Brain microvascular endothelial cell (primary cell): ENCODE measurements at regions not wholly inside any gene's neighbourhood (a gene's known extent, or its start where the extent isn't known, plus 50 kb on each side); places are given as distances from the start of the nearest gene placed in this dataset.

Experiments
- DNase-seq: peaks from one replicate; pipeline ENCODE4 v3.0.0-alpha.2; 2020
- H3K27ac ChIP-seq: fragments of 250-450 bp; sonication (Bioruptor Pico); 2 replicates; pipeline ENCODE4 v1.5.1; 2020; ENCODE audit warnings: mild to moderate bottlenecking, moderate library complexity
- H3K27me3 ChIP-seq: fragments of 250-450 bp; sonication (Bioruptor Pico); replicated peaks from 2 replicates; pipeline ENCODE4 v1.5.1; 2020; ENCODE audit warnings: mild to moderate bottlenecking
- H3K36me3 ChIP-seq: fragments of 250-450 bp; sonication (Bioruptor Pico); replicated peaks from 2 replicates; pipeline ENCODE4 v1.5.1; 2020; ENCODE audit warnings: mild to moderate bottlenecking
- H3K4me3 ChIP-seq: 2 replicates; pipeline ENCODE4 v1.5.1; 2011; ENCODE audit warnings: low read depth, mild to moderate bottlenecking, control low read depth, low read length, moderate library complexity
- CTCF ChIP-seq: IDR thresholded peaks from 2 replicates; pipeline ENCODE4 v1.5.1; 2011; ENCODE audit warnings: low read depth, mild to moderate bottlenecking, moderate library complexity, low read length, control low read depth, inconsistent platforms; ENCODE audit errors: missing control alignments
- in situ Hi-C: cut with HindIII; loops from 2 replicates; pipeline ENCODE4 v1.10.0; 2017; ENCODE audit warnings: low sequenced_read_pairs, low pct_ligation_motif_present

- no peaks in the 10 kb centered on the region for H3K27me3 ChIP-seq
- in situ Hi-C loops, result no loop called here
- no peak overlapping the region for H3K27ac ChIP-seq
- H3K36me3 ChIP-seq, result no peaks in the 10 kb centered on the region
- no peak for TF ChIP-seq CTCF
- H3K4me3 ChIP-seq, result no peak overlapping the region
- DNase-seq, result no peak
These were observed 222.5 kb upstream of the TCERG1L start for GRCh38 chr10:131533846-131534526.

DNA sequence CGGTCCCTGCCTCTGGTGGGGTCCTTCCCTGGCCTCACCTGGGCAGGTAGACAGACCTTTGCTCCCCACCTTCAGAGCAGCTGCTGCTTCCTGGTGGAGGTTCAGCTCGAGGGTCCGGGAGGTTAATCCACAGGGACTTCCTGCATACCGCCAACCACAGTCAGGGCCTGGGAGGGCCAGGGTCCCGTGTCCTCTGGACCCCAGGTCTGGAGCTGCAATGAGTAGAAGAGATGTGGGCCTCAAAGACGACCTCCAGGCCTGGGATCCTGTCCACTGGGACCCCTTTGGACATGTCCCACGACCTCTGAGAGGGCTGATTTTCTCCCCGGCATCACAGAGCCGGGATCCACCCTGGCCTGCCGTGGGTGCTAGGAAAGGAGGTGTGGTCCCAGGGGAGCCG lies 223.3 kb upstream of the TCERG1L start:
- Histone ChIP-seq H3K27ac (no peak overlapping the region), H3K36me3 (no peaks in the 10 kb centered on the region), H3K4me3 (no peak overlapping the region), H3K27me3 (no peaks in the 10 kb centered on the region)
- no peak for TF ChIP-seq CTCF
- DNase-seq, result no peak
- in situ Hi-C loops, result no loop called here

DNA sequence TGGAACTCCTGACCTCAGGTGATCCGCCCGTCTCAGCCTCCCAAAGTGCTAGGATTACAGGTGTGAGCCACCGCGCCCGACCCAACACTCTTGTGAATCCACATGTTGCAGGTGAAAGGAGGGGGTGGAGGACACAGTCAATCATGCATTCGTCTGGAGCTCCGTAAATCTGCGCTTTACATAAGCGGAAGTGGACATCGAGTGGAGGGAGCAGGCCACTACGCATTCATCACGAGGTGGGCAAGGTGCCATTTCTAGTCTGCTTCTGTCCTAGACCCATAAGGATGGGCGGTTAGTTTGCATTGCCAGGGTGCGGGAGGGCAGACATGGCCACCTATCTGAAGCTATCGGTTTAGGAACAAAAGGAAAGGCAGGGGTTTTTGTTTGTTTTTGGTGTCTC lies 225.2 kb upstream of the TCERG1L start:
- Histone ChIP-seq H3K4me3 (no peak overlapping the region), H3K27me3 (no peaks in the 10 kb centered on the region)

GRCh38 chr10:131537281-131537680 lies 225.8 kb upstream of the TCERG1L start:
- H3K4me3 ChIP-seq, result no peak overlapping the region
- DNase-seq, result no peak
- no peaks in the 10 kb centered on the region for H3K36me3 ChIP-seq
- no peak overlapping the region for H3K27ac ChIP-seq
- no peak for TF ChIP-seq CTCF
- in situ Hi-C loops, result no loop called here
- no peaks in the 10 kb centered on the region for H3K27me3 ChIP-seq

More for the DNA sequence above, 225.2 kb upstream of the TCERG1L start:
- TF ChIP-seq CTCF, result no peak
- no peak overlapping the region for H3K27ac ChIP-seq
- in situ Hi-C loops, result no loop called here
- DNase-seq, result no peak
- no peaks in the 10 kb centered on the region for H3K36me3 ChIP-seq

- no peak for DNase-seq
- in situ Hi-C loops, result no loop called here
- H3K4me3 ChIP-seq, result no peak overlapping the region
- no peaks in the 10 kb centered on the region for H3K36me3 ChIP-seq
- no peak overlapping the region for H3K27ac ChIP-seq
- H3K27me3 ChIP-seq, result no peaks in the 10 kb centered on the region
- TF ChIP-seq CTCF, result no peak
These were observed 233.0 kb upstream of the TCERG1L start for GRCh38 chr10:131544495-131544894.
